C4-2B (cell line): ENCODE measurements at regions not wholly inside any gene's neighbourhood (a gene's known extent, or its start where the extent isn't known, plus 50 kb on each side); places are given as distances from the start of the nearest gene placed in this dataset.

Experiments
- ZFX ChIP-seq: fragments of 450-650 bp; IDR thresholded peaks from 2 replicates; pipeline ENCODE4 v1.6.1; 2017
- TF ChIP-seq, protein P1 (sequence below): fragments of 450-650 bp; conservative IDR thresholded peaks from 2 replicates; pipeline ENCODE4 v1.5.1; 2017; ENCODE audit warnings: mild to moderate bottlenecking

DNA sequence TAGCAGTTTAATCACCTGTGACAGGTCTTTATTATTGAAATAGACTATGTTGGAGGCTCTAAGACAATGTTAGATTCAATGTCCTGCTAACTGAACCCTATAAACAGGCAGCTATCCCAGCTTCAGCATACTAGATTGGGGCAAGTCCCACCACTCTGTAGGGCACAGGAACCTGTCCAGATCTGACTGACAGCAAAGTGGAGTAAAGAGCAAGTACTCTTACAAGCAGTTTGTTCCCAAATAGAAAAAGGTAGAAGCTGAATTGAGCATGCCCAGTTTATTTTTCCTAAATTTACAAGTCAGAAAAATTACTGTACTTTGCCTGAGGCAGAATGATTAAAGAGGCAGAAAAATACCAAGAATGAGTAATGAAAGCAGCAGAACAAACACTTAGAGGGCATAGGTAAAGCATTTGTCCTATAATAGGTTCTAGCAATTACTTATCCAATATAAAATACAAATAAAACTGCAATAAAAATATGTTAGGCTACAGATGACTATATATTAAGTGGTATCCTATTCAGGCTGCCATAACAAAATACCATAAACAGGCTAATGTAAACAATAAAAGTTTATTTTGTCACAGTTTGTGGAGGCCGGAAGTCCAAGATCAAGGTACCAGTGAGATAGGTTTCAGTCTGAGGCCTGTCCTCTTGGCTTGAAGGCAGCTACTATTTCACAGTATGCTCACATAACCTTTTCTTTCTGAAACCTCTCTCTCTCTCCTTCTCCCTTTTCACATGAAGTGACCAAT is 868.2 kb downstream of the C12orf50 start:
- TF ChIP-seq, protein P1, sequence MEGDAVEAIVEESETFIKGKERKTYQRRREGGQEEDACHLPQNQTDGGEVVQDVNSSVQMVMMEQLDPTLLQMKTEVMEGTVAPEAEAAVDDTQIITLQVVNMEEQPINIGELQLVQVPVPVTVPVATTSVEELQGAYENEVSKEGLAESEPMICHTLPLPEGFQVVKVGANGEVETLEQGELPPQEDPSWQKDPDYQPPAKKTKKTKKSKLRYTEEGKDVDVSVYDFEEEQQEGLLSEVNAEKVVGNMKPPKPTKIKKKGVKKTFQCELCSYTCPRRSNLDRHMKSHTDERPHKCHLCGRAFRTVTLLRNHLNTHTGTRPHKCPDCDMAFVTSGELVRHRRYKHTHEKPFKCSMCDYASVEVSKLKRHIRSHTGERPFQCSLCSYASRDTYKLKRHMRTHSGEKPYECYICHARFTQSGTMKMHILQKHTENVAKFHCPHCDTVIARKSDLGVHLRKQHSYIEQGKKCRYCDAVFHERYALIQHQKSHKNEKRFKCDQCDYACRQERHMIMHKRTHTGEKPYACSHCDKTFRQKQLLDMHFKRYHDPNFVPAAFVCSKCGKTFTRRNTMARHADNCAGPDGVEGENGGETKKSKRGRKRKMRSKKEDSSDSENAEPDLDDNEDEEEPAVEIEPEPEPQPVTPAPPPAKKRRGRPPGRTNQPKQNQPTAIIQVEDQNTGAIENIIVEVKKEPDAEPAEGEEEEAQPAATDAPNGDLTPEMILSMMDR, result no peak
- TF ChIP-seq ZFX, result no peak
